ENCODE measurements at regions not wholly inside any gene's neighbourhood (a gene's known extent, or its start where the extent isn't known, plus 50 kb on each side); places are given as distances from the start of the nearest gene placed in this dataset.

- DNase-seq: no peak
These were observed 210.6 kb downstream of the CCNG2 start for GRCh38 chr4:77367638-77368037.

- DNase-seq: no peak
These were observed 215.4 kb downstream of the CCNG2 start for GRCh38 chr4:77372375-77372774.

GRCh38 chr4:77375866-77376607, 219.0 kb downstream of the CCNG2 start:
- DNase-seq: no peak

GRCh38 chr4:77376788-77377460, 219.9 kb downstream of the CCNG2 start:
- no peak for DNase-seq

GRCh38 chr4:77384094-77384493, 221.5 kb upstream of the CXCL13 start:
- no peak for DNase-seq

GRCh38 chr4:77385124-77385969, 220.3 kb upstream of the CXCL13 start:
- DNase-seq: peak; percentile 51 to 66

GRCh38 chr4:77393996-77394395, 211.6 kb upstream of the CXCL13 start:
- no peak for DNase-seq

- no peak for DNase-seq
These were observed 210.1 kb upstream of the CXCL13 start for GRCh38 chr4:77395481-77395880.

GRCh38 chr4:77398256-77398655, 207.4 kb upstream of the CXCL13 start:
- DNase-seq: no peak

- DNase-seq: no peak
These were observed 205.8 kb upstream of the CXCL13 start for GRCh38 chr4:77399831-77400230.

- DNase-seq: no peak
These were observed 191.9 kb upstream of the CXCL13 start for GRCh38 chr4:77413766-77414165.

GRCh38 chr4:77415689-77416088, 189.9 kb upstream of the CXCL13 start:
- DNase-seq: no peak

GRCh38 chr4:77418333-77418732, 187.3 kb upstream of the CXCL13 start:
- no peak for DNase-seq

GRCh38 chr4:77430847-77431246, 174.8 kb upstream of the CXCL13 start:
- DNase-seq: no peak

GRCh38 chr4:77431546-77431945, 174.1 kb upstream of the CXCL13 start:
- DNase-seq: no peak

GRCh38 chr4:77432717-77433417, 172.8 kb upstream of the CXCL13 start:
- DNase-seq: no peak

- DNase-seq: no peak
These were observed 172.2 kb upstream of the CXCL13 start for GRCh38 chr4:77433418-77433733.

- DNase-seq: peak in 1 of 2 donors; percentile 46
These were observed 171.1 kb upstream of the CXCL13 start for GRCh38 chr4:77434299-77435092.

- no peak for DNase-seq
These were observed 168.5 kb upstream of the CXCL13 start for GRCh38 chr4:77437079-77437478.

- DNase-seq: no peak
These were observed 167.1 kb upstream of the CXCL13 start for GRCh38 chr4:77438549-77438948.

GRCh38 chr4:77443941-77444340, 161.7 kb upstream of the CXCL13 start:
- peak; percentile 73 to 84 for DNase-seq

Measured in right lung (tissue), 2 donors.